ENCODE measurements at regions not wholly inside any gene's neighbourhood (a gene's known extent, or its start where the extent isn't known, plus 50 kb on each side); places are given as distances from the start of the nearest gene placed in this dataset.

DNA sequence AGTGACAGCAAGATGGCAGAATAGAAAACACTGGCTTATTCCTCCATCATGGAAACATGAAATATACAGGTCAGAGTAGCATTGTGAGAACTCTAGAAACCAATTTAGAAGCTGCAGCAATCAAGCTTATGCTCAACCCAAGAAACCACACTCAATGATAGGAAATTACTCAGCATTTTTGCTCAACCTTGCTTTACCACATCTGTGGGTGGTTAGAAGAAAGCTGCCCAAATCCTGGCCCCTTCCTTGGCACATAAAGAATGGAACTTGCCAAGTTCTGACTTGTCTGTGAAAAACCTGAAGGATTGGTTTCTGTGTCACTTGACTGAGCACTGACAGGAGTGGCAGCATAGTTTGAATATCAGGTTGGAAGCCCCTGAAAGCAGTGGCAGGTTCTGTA, 108.0 kb upstream of the MOCS1 start:
- H3K27me3 ChIP-seq, result no peaks in the 10 kb centered on the region
- no peak overlapping the region for H3K27ac ChIP-seq
- no peaks in the 10 kb centered on the region for H3K4me1 ChIP-seq
- DNase-seq (no peak), ATAC-seq (no peak)
- no peak for TF ChIP-seq POLR2A (IDR thresholded peaks at IDR 0.05)
- TF ChIP-seq, protein P1, sequence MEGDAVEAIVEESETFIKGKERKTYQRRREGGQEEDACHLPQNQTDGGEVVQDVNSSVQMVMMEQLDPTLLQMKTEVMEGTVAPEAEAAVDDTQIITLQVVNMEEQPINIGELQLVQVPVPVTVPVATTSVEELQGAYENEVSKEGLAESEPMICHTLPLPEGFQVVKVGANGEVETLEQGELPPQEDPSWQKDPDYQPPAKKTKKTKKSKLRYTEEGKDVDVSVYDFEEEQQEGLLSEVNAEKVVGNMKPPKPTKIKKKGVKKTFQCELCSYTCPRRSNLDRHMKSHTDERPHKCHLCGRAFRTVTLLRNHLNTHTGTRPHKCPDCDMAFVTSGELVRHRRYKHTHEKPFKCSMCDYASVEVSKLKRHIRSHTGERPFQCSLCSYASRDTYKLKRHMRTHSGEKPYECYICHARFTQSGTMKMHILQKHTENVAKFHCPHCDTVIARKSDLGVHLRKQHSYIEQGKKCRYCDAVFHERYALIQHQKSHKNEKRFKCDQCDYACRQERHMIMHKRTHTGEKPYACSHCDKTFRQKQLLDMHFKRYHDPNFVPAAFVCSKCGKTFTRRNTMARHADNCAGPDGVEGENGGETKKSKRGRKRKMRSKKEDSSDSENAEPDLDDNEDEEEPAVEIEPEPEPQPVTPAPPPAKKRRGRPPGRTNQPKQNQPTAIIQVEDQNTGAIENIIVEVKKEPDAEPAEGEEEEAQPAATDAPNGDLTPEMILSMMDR (IDR thresholded peaks at IDR 0.05), result no peak
- H3K9me3 ChIP-seq, result no peaks in the 10 kb centered on the region
- no peak overlapping the region for H3K4me3 ChIP-seq
- H3K36me3 ChIP-seq (replicated peaks in 1 of 2; ENCODE audit: insufficient read depth in 1 of 2, low read depth in 2 of 2), result no peaks in the 10 kb centered on the region
- intact Hi-C loops (cut with DNase I), result no loop called here

DNA sequence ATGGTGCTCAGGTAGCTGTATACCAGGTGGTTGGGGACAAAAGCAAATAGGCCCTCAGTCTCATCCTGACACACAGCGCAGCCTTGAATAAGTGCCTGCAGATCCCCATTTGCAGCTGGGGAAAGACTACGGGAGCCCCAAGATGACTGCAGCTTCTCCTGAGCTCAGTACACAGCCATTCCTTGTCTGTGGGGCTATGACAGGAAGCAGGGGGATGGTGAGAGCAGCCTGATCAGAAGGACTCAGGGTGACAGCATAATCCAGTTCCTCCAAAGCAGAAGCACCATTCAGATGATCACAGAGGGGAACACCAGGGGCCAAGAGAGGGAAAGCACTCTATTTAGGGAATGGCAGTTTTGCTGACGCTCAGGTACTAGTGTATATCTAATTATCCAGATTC, 104.8 kb upstream of the MOCS1 start:
- no peaks in the 10 kb centered on the region for H3K36me3 ChIP-seq (replicated peaks in 1 of 2; ENCODE audit: insufficient read depth in 1 of 2, low read depth in 2 of 2)
- no peak for DNase-seq
- H3K4me1 ChIP-seq, result no peaks in the 10 kb centered on the region
- intact Hi-C loops (cut with DNase I), result no loop called here
- no peaks in the 10 kb centered on the region for H3K27me3 ChIP-seq
- no peak overlapping the region for H3K27ac ChIP-seq
- H3K9me3 ChIP-seq, result no peaks in the 10 kb centered on the region
- no peak overlapping the region for H3K4me3 ChIP-seq
- no peak for TF ChIP-seq POLR2A (IDR thresholded peaks at IDR 0.05)
- TF ChIP-seq, protein P1 (IDR thresholded peaks at IDR 0.05), result no peak
- ATAC-seq, result no peak
- 75 to 100% methylated on average over 2 to 3 of the region's 3 CpGs for WGBS, 2 donors

DNA sequence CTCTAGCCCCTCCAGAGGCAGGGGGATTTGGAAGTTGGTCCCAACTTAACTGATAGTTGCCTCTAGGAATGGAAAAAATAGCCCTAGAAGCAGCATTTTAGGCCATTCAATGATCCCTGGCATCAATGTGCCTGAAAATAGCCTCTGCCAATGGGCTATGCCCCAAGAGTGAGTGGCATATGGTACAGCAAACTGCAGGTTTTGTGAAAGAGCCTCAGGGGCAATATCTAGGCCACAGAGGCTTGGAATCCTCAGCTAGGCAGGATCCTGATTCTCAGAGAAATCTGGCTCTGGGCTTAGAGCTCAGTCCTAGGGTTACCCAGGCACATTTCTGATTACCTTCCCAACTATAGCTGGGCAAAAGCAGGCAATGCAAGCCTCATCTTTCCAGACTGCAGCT, 104.4 kb upstream of the MOCS1 start:
- Histone ChIP-seq H3K4me1 (no peaks in the 10 kb centered on the region), H3K9me3 (no peaks in the 10 kb centered on the region), H3K36me3 (replicated peaks in 1 of 2; ENCODE audit: insufficient read depth in 1 of 2, low read depth in 2 of 2) (no peaks in the 10 kb centered on the region), H3K27ac (no peak overlapping the region), H3K4me3 (no peak overlapping the region), H3K27me3 (no peaks in the 10 kb centered on the region)
- DNase-seq (no peak), ATAC-seq (no peak)
- intact Hi-C loops (cut with DNase I), result no loop called here
- TF ChIP-seq, protein P1 (IDR thresholded peaks at IDR 0.05), result no peak

DNA sequence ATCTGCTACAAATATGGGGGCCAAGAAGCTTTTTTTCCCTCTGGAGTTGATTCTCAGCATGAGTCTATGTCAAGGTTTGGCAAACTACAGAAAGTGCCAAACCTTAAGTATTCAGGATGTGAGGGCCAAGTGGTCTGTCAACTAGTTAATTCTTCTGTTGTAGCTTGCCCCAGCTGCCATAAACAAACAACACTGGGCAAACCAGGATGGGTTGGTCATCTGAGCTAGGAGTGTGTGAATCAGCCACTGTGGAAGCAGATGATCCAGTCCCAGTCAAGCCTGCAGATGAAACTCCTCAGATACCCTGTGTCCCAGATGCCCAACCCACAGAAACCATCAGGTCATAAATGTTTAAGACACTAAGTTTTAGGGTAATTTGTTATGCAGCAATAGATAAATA, 103.0 kb upstream of the MOCS1 start:
- no peak overlapping the region for H3K4me3 ChIP-seq
- H3K27ac ChIP-seq, result no peak overlapping the region
- no peaks in the 10 kb centered on the region for H3K36me3 ChIP-seq (replicated peaks in 1 of 2; ENCODE audit: insufficient read depth in 1 of 2, low read depth in 2 of 2)
- no peaks in the 10 kb centered on the region for H3K9me3 ChIP-seq
- no peaks in the 10 kb centered on the region for H3K27me3 ChIP-seq
- no peak for DNase-seq
- H3K4me1 ChIP-seq, result no peaks in the 10 kb centered on the region
- ATAC-seq, result no peak
- intact Hi-C loops (cut with DNase I), result no loop called here
- no peak for TF ChIP-seq POLR2A (IDR thresholded peaks at IDR 0.05)
- TF ChIP-seq, protein P1 (IDR thresholded peaks at IDR 0.05), result no peak

DNA sequence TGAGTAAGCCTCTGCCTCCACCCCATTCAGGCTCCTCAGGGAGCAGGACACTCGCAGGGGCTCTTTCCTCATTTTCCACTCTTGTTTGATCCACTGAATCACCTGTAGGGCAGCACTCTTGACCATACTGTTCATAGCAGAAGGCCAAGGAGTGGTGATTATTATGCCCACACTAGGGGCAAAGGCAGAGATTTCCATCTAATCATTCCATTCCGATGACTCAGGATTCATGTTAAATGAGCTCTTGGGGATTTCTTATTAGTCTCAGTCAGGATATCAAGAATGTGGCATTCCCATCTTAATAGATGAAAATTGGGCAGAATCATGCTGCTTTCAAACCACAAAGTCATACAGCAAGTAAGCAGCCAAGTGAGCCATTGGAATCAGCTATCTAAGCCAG, 101.9 kb upstream of the MOCS1 start:
- ATAC-seq (no peak), DNase-seq (no peak)
- intact Hi-C loops (cut with DNase I), result no loop called here
- no peaks in the 10 kb centered on the region for H3K27me3 ChIP-seq
- H3K36me3 ChIP-seq (replicated peaks in 1 of 2; ENCODE audit: insufficient read depth in 1 of 2, low read depth in 2 of 2), result no peaks in the 10 kb centered on the region
- no peaks in the 10 kb centered on the region for H3K9me3 ChIP-seq
- no peak overlapping the region for H3K27ac ChIP-seq
- H3K4me3 ChIP-seq, result no peak overlapping the region
- TF ChIP-seq, protein P1 (IDR thresholded peaks at IDR 0.05), result no peak
- TF ChIP-seq POLR2A (IDR thresholded peaks at IDR 0.05), result no peak
- 87% methylated on average over 2 of the region's 2 CpGs for WGBS, 2 donors
- H3K4me1 ChIP-seq, result no peaks in the 10 kb centered on the region
